CD14-positive monocyte (primary cell): ENCODE measurements at regions not wholly inside any gene's neighbourhood (a gene's known extent, or its start where the extent isn't known, plus 50 kb on each side); places are given as distances from the start of the nearest gene placed in this dataset.

Experiments
- DNase-seq, 3 donors: peaks; one replicate each; pipeline ENCODE4 v3.0.0-alpha.2; 2011 to 2022
- H2AFZ ChIP-seq: 2 replicates; pipeline ENCODE4 v1.6.0; 2012; ENCODE audit warnings: mild to moderate bottlenecking, low read depth, low read length, inconsistent platforms; ENCODE audit not compliant: insufficient read depth, poor library complexity, severe bottlenecking
- H3K27ac ChIP-seq, 2 donors: 1 replicate in 1 of 2; 2 replicates in 1 of 2; pipeline ENCODE4 v1.5.1; 2012 to 2013; ENCODE audit warnings: low read length in 2 of 2, control low read depth in 1 of 2, inconsistent platforms in 1 of 2, low read depth in 1 of 2, mild to moderate bottlenecking in 1 of 2
- H3K27me3 ChIP-seq, 2 donors: one replicate each; pipeline versions ENCODE4 v1.6.0 to v1.6.1; 2011 to 2013; ENCODE audit warnings: low read length in 2 of 2; ENCODE audit not compliant: control insufficient read depth in 2 of 2, insufficient read depth in 2 of 2
- H3K36me3 ChIP-seq, 2 donors: replicated peaks in 1 of 2; 1 replicate in 1 of 2; 2 replicates in 1 of 2; pipeline versions ENCODE4 v1.5.1 to v1.6.1; 2012 to 2013; ENCODE audit warnings: low read length in 2 of 2, control low read depth in 1 of 2, inconsistent platforms in 1 of 2, mild to moderate bottlenecking in 1 of 2; ENCODE audit not compliant: insufficient read depth in 2 of 2, control insufficient read depth in 1 of 2
- H3K4me1 ChIP-seq, 2 donors: 1 replicate in 1 of 2; 2 replicates in 1 of 2; pipeline versions ENCODE4 v1.5.1 to v1.6.1; 2012 to 2013; ENCODE audit warnings: low read length in 2 of 2, control low read depth in 1 of 2, inconsistent platforms in 1 of 2, mild to moderate bottlenecking in 1 of 2, moderate library complexity in 1 of 2; ENCODE audit not compliant: insufficient read depth in 2 of 2, control insufficient read depth in 1 of 2
- H3K4me2 ChIP-seq: replicated peaks from 2 replicates; pipeline ENCODE3; 2012; ENCODE audit warnings: low read length, moderate library complexity, mild to moderate bottlenecking; ENCODE audit not compliant: poor library complexity, severe bottlenecking; ENCODE audit errors: extremely low read depth
- H3K4me3 ChIP-seq, 3 experiments: fragments of 200-600 bp in 1 of 3; sonication (generic) in 1 of 3; replicated peaks in 1 of 3; 1 replicate in 2 of 3; 2 replicates in 1 of 3; pipeline ENCODE4 v1.5.1; 2011 to 2013; ENCODE audit warnings: low read length in 3 of 3, mild to moderate bottlenecking in 3 of 3, control low read depth in 2 of 3, low read depth in 2 of 3, inconsistent platforms in 1 of 3, moderate library complexity in 1 of 3
- H3K79me2 ChIP-seq: 2 replicates; pipeline ENCODE4 v1.6.0; 2012; ENCODE audit warnings: mild to moderate bottlenecking, control low read depth, inconsistent platforms, low read length, moderate library complexity; ENCODE audit not compliant: insufficient read depth
- H3K9ac ChIP-seq: 2 replicates; pipeline ENCODE4 v1.6.0; 2017; ENCODE audit warnings: low read length, mild to moderate bottlenecking; ENCODE audit not compliant: insufficient read depth, poor library complexity, severe bottlenecking
- H3K9me3 ChIP-seq, 2 donors: replicated peaks in 1 of 2; 1 replicate in 1 of 2; 2 replicates in 1 of 2; pipeline versions ENCODE4 v1.5.1 to v1.6.1; 2012 to 2013; ENCODE audit warnings: low read length in 2 of 2, control low read depth in 1 of 2; ENCODE audit not compliant: control insufficient read depth in 1 of 2, insufficient read depth in 1 of 2
- H4K20me1 ChIP-seq: 2 replicates; pipeline ENCODE4 v1.6.0; 2012; ENCODE audit warnings: mild to moderate bottlenecking, low read length, control low read depth, moderate library complexity; ENCODE audit not compliant: insufficient read depth
- H3K27ac Mint-ChIP-seq, 7 donors: one replicate each; pipeline ENCODE4 v1.8.0; 2020; ENCODE audit warnings: mild to moderate bottlenecking in 7 of 7, mixed read lengths in 7 of 7, moderate library complexity in 6 of 7, inconsistent platforms in 2 of 7
- H3K27me3 Mint-ChIP-seq, 3 donors: one replicate each; pipeline ENCODE4 v1.8.0; 2021 to 2022; ENCODE audit warnings: low read depth in 3 of 3, mild to moderate bottlenecking in 3 of 3, mixed read lengths in 3 of 3, moderate library complexity in 3 of 3, inconsistent platforms in 1 of 3
- H3K36me3 Mint-ChIP-seq, 2 donors: one replicate each; pipeline ENCODE4 v1.8.0; 2020; ENCODE audit warnings: mixed read lengths in 2 of 2, inconsistent platforms in 1 of 2, mild to moderate bottlenecking in 1 of 2
- H3K4me1 Mint-ChIP-seq: one replicate; pipeline ENCODE4 v1.8.0; 2020; ENCODE audit warnings: mild to moderate bottlenecking, mixed read lengths
- H3K4me3 Mint-ChIP-seq, 2 donors: one replicate each; pipeline ENCODE4 v1.8.0; 2020; ENCODE audit warnings: mild to moderate bottlenecking in 2 of 2, mixed read lengths in 2 of 2, moderate library complexity in 1 of 2
- H3K9me3 Mint-ChIP-seq, 7 donors: one replicate each; pipeline ENCODE4 v1.8.0; 2020 to 2022; ENCODE audit warnings: mixed read lengths in 7 of 7, mild to moderate bottlenecking in 6 of 7, moderate library complexity in 6 of 7, inconsistent platforms in 2 of 7
- CTCF ChIP-seq: fragments of 200-600 bp; IDR thresholded peaks from one replicate; pipeline ENCODE4 v1.8.0; 2022; ENCODE audit warnings: antibody characterized with exemption, mild to moderate bottlenecking
- WGBS: methylation state at CpG from one replicate; pipeline ENCODE4 v1.1.5; 2013; ENCODE audit warnings: missing lambda C conversion rate; ENCODE audit not compliant: insufficient coverage; 5-methylcytosine and 5-hydroxymethylcytosine counted together
- intact Hi-C, 2 donors: fragments of 100-400 bp; cut with micrococcal nuclease; formaldehyde crosslinking; loops; one replicate each; pipeline versions ENCODE4 v1.15.0 to v1.15.1; 2023

- H3K4me3 Mint-ChIP-seq = no peak overlapping the region
- H3K4me3 ChIP-seq = no peak overlapping the region
These were observed 133.7 kb downstream of the ANXA2 start for GRCh38 chr15:60264088-60264487.

GRCh38 chr15:60264566-60264965, 133.2 kb downstream of the ANXA2 start:
- intact Hi-C loops = no loop called here
- TF ChIP-seq CTCF = no peak
- peaks cover 4 to 6% (median 4%) of the 10 kb centered on the region in 3 donors for H3K27me3 Mint-ChIP-seq
- no peak overlapping the region for H3K27ac Mint-ChIP-seq
- H3K4me1 Mint-ChIP-seq = no peaks in the 10 kb centered on the region
- Histone ChIP-seq H3K79me2 (no peaks in the 10 kb centered on the region), H3K9me3 (no peaks in the 10 kb centered on the region), H3K27ac (no peak overlapping the region), H2AFZ (no peak overlapping the region), H3K4me1 (no peaks in the 10 kb centered on the region), H3K27me3 (peaks cover 0 to 2% of the 10 kb centered on the region in 2 donors), H3K4me3 (no peak overlapping the region), H3K4me2 (no peak overlapping the region), H4K20me1 (no peaks in the 10 kb centered on the region), H3K9ac (no peak overlapping the region), H3K36me3 (no peaks in the 10 kb centered on the region)
- H3K4me3 Mint-ChIP-seq = no peak overlapping the region
- no peak for DNase-seq
- H3K9me3 Mint-ChIP-seq = no peaks in the 10 kb centered on the region
- H3K36me3 Mint-ChIP-seq = no peaks in the 10 kb centered on the region
- WGBS = no CpG with 5 or more reads among the region's 4 CpGs

More at GRCh38 chr15:60264088-60264487, 133.7 kb downstream of the ANXA2 start:
- no peak for TF ChIP-seq CTCF
- Histone ChIP-seq H3K9me3 (no peaks in the 10 kb centered on the region), H3K27ac (no peak overlapping the region), H4K20me1 (no peaks in the 10 kb centered on the region), H3K4me2 (no peak overlapping the region), H2AFZ (no peak overlapping the region), H3K36me3 (no peaks in the 10 kb centered on the region), H3K27me3 (peaks cover 0 to 2% of the 10 kb centered on the region in 2 donors), H3K79me2 (no peaks in the 10 kb centered on the region), H3K4me1 (no peaks in the 10 kb centered on the region), H3K9ac (no peak overlapping the region)
- peak overlapping the region in 1 of 7 donors; percentile 25 for H3K27ac Mint-ChIP-seq
- WGBS = 94% methylated on average over 3 of the region's 4 CpGs
- intact Hi-C loops = no loop called here
- peaks cover 4 to 6% (median 4%) of the 10 kb centered on the region in 3 donors for H3K27me3 Mint-ChIP-seq
- no peaks in the 10 kb centered on the region for H3K9me3 Mint-ChIP-seq
- no peak for DNase-seq
- no peaks in the 10 kb centered on the region for H3K36me3 Mint-ChIP-seq
- no peaks in the 10 kb centered on the region for H3K4me1 Mint-ChIP-seq
